Rectal smooth muscle tissue (tissue), 1 donor: ENCODE measurements at regions not wholly inside any gene's neighbourhood (a gene's known extent, or its start where the extent isn't known, plus 50 kb on each side); places are given as distances from the start of the nearest gene placed in this dataset.

Experiments used
- H3K27ac ChIP-seq: one replicate; pipeline ENCODE4 v1.7.0; 2013; ENCODE audit warnings: low read depth, low read length, inconsistent platforms
- H3K27me3 ChIP-seq: one replicate; pipeline ENCODE4 v1.7.0; 2013; ENCODE audit warnings: low read length; ENCODE audit not compliant: control insufficient read depth, insufficient read depth
- H3K36me3 ChIP-seq: one replicate; pipeline ENCODE4 v1.7.0; 2013; ENCODE audit warnings: low read length; ENCODE audit not compliant: control insufficient read depth, insufficient read depth
- H3K4me1 ChIP-seq: one replicate; pipeline ENCODE4 v1.7.0; 2013; ENCODE audit warnings: low read length; ENCODE audit not compliant: control insufficient read depth, insufficient read depth
- H3K4me3 ChIP-seq: one replicate; pipeline ENCODE4 v1.7.0; 2013; ENCODE audit warnings: low read length
- H3K9ac ChIP-seq: one replicate; pipeline ENCODE4 v1.7.0; 2013; ENCODE audit warnings: low read length

DNA sequence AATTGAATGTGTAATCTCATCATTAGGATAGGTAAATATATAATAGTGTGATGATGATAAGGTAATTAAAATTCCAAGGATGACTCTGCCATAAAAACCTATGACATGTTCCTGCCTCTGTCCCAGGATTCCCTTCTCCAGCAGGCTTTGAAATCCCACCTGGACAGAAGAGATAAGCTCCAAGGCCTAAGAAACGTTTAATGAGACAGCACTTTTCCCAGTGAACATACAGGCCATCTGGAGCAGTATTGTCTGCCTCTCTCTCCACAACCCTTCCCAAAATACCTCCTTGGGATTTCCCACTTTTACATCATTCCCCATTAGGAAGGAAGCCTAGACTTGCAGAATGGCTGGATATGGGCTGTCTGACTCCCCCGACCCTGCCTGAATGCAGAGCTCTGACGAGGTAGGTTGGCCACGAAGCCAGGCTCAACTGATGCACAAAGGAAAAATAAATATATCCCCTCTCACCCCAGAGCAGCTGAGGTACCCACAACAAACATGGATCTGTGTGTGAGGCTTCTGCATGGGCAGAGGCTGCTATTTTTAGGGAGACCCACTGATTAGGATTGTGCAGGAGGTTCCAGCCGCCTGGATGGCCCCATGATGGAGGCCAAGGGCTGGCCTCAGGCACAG lies 71.0 kb downstream of the TMPRSS5 start:
- no peak overlapping the region for H3K4me3 ChIP-seq
- no peak overlapping the region for H3K9ac ChIP-seq
- H3K36me3 ChIP-seq, result no peaks in the 10 kb centered on the region
- H3K27me3 ChIP-seq, result no peaks in the 10 kb centered on the region
- no peak overlapping the region for H3K27ac ChIP-seq
- H3K4me1 ChIP-seq, result no peaks in the 10 kb centered on the region

DNA sequence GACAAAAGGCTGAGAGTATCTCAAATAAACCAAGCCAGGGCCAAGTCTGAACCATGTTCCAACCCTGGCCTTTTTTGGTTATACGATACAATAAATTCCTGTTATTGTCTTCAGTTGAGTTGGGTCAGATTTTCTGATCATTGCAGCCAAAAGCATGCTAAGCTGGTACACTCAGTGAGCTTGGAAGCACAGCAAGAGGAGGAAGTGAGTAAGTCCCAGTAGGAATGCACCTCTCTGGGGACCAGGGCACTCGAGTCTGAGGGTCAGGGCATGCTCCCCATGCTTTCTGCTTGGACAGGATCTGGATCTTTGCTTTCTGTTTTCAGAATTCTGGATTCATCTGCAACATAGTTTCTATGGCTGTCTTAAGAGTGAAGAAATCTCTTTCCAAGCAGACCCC lies 73.1 kb downstream of the TMPRSS5 start:
- Histone ChIP-seq H3K4me3 (no peak overlapping the region), H3K27ac (no peak overlapping the region), H3K36me3 (no peaks in the 10 kb centered on the region), H3K4me1 (no peaks in the 10 kb centered on the region), H3K27me3 (no peaks in the 10 kb centered on the region), H3K9ac (no peak overlapping the region)

DNA sequence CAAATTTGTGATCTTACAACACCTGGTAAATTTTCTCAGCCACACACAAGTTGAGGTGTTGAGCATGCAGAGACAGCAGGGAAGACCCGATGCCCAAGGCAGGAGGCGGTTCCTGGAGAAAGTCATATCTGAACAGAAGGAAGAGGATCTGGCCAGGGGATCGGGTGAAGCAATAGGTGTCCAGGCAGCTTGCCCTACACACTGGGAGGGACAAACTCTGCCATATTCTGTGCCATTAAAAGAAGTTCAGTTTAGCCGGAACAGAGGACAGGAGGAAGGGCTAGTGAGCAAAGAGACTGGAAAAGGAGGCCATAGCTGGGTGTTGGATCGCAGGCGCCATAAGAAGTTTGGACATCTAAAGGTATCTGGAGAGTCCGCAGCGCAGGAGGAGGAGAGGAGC lies 76.5 kb downstream of the TMPRSS5 start:
- H3K27me3 ChIP-seq, result no peaks in the 10 kb centered on the region

DNA sequence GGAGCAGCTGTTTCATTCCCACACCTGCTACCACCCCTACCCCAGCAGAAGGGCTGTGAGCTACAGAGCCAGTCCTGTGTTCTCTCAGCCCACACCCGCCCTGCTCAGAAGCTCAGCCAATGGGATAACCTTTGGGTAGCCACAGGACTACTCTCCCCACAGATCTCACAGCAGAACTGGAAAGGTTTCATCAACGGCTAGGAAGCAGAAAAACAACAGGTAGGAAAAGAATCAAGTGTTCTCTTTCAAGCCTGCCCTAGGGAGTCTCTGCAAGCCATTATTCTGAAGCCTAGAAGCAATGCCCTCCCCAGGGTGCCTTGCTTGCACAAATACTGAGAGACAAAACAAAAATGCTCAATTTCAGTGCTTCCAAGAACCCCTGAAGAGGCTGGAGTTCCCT lies 77.2 kb downstream of the TMPRSS5 start:
- no peak overlapping the region for H3K4me3 ChIP-seq
- no peaks in the 10 kb centered on the region for H3K36me3 ChIP-seq
- no peaks in the 10 kb centered on the region for H3K4me1 ChIP-seq
- H3K9ac ChIP-seq, result no peak overlapping the region
- H3K27me3 ChIP-seq, result no peaks in the 10 kb centered on the region
- H3K27ac ChIP-seq, result no peak overlapping the region

More for the DNA sequence above, 76.5 kb downstream of the TMPRSS5 start:
- Histone ChIP-seq H3K4me3 (no peak overlapping the region), H3K36me3 (no peaks in the 10 kb centered on the region), H3K27ac (no peak overlapping the region), H3K4me1 (no peaks in the 10 kb centered on the region), H3K9ac (no peak overlapping the region)

DNA sequence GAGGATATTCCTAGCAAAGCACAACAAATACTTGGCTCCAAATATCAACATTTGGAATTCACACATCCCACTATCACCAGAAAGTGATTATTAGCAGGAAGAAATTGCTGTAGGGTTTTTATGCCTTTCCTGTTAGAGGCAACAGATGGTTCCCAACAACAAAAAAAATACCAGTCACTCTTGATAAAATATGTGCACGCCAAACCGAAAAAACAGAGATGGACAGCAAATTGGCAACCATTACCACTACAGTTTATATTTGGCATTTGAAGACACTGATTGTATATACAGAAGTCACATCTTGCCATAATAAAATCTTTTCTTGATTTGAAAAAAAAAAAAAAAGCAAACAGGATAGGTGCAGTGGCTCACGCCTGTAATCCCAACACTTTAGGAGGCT lies 78.2 kb downstream of the TMPRSS5 start:
- no peak overlapping the region for H3K4me3 ChIP-seq
- no peaks in the 10 kb centered on the region for H3K36me3 ChIP-seq
- H3K27me3 ChIP-seq, result no peaks in the 10 kb centered on the region

DNA sequence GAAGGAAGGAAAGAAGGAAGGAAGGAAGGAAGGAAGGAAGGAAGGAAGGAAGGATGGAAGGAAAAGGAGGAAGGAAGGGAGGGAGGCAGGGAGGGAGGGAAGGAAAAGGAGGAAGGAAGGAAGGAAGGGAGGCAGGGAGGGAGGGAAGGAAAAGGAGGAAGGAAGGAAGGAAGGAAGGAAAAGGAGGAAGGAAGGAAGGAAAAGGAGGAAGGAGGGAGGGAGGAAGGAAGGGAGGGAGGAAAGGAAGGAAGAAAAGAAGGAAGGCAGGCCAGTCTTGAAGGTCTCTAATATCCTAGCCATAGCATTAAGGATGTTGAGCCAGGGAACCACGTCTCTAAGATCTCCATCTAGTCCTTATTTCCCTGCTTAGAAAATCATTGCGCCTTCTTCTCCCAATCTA lies 78.8 kb downstream of the TMPRSS5 start:
- no peak overlapping the region for H3K4me3 ChIP-seq
- no peaks in the 10 kb centered on the region for H3K36me3 ChIP-seq
- no peaks in the 10 kb centered on the region for H3K27me3 ChIP-seq
- no peaks in the 10 kb centered on the region for H3K4me1 ChIP-seq
- H3K27ac ChIP-seq, result no peak overlapping the region
- no peak overlapping the region for H3K9ac ChIP-seq

More for the DNA sequence above, 78.2 kb downstream of the TMPRSS5 start:
- no peak overlapping the region for H3K9ac ChIP-seq
- H3K27ac ChIP-seq, result no peak overlapping the region
- no peaks in the 10 kb centered on the region for H3K4me1 ChIP-seq

DNA sequence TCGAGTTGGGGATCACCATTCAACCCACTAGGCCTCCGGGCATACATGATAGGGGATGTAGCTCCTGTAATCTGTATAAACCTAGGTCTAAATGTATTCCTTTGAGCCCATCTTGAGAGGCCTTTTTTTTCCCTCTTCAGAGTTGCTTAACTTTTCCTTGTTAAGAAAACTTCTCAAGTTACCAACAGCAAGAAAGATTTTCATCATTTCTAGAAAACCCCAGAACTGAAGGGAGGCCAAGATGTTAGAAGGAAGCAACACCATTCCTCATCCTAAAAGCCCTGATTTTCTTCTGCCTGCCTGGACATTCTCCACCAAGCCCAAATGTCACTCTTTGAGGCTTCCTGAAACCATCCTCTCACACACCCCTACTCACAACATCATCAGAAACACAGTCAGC lies 79.4 kb downstream of the TMPRSS5 start:
- H3K27ac ChIP-seq, result no peak overlapping the region
- no peak overlapping the region for H3K9ac ChIP-seq
- no peaks in the 10 kb centered on the region for H3K27me3 ChIP-seq
- H3K4me1 ChIP-seq, result no peaks in the 10 kb centered on the region
- H3K36me3 ChIP-seq, result no peaks in the 10 kb centered on the region
- H3K4me3 ChIP-seq, result no peak overlapping the region

DNA sequence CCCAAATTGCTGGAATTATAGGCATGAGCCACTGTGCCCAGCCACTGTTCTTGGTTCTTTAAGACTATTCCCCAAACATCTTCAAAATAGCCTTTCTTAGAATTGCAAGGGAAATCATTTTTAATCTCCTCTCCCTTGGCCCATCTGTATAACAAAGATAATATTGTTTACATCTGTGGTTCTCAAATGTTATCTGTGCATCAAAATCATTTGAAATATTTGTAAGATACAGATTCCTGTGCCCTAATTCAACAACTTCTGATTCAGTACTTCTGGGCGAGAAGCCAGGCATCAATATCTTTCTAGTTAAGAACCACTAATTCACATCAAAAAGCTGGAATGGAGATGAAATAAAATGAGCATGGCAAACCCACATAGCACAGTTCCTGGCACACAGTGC lies 83.0 kb downstream of the TMPRSS5 start:
- Histone ChIP-seq H3K4me3 (no peak overlapping the region), H3K27me3 (no peaks in the 10 kb centered on the region), H3K36me3 (no peaks in the 10 kb centered on the region), H3K4me1 (peaks cover 5% of the 10 kb centered on the region), H3K9ac (no peak overlapping the region), H3K27ac (no peak overlapping the region)

DNA sequence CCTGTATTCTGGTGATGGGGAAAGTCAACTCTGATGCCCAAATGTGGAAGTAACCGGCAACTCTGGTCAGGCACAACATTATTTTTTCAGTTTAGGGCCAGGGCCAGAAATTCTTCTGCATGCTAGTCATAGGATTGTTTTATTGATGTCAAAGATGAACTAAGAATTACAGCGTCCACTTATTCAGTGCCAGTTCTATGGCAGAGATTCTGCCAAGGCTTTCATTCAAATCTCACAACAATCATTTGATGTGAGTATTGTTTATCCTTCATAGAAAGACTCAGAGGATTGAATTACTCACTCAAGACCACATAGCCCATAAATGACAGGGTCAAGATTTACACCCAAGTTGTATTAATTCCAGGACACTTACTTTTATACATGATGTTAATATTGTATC lies 87.7 kb downstream of the TMPRSS5 start:
- H3K4me3 ChIP-seq, result no peak overlapping the region
- H3K27me3 ChIP-seq, result no peaks in the 10 kb centered on the region
- peaks cover 7% of the 10 kb centered on the region for H3K4me1 ChIP-seq
- peak overlapping the region; percentile 37 for H3K27ac ChIP-seq
- no peak overlapping the region for H3K9ac ChIP-seq
- H3K36me3 ChIP-seq, result no peaks in the 10 kb centered on the region

DNA sequence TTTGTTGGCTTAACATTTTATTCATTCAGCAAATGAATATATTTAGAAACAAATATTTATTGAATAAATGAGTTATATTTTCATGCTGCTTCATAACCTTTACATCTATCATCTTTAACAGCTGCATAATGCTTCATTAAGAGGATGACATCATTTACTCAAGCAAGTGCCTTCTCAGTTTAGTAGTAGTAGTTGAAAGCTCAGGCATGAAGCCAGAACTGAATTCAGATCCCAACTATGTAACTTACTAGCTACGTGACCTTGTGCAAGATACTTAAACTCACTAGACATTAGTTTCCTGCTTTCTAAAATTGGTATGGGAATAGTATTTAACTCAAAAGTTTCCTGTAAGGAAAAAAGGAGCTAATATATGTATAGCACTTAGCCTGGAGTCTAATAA lies 90.3 kb downstream of the TMPRSS5 start:
- Histone ChIP-seq H3K4me1 (peaks cover 7% of the 10 kb centered on the region), H3K9ac (no peak overlapping the region), H3K27ac (no peak overlapping the region), H3K36me3 (no peaks in the 10 kb centered on the region), H3K4me3 (no peak overlapping the region), H3K27me3 (no peaks in the 10 kb centered on the region)

DNA sequence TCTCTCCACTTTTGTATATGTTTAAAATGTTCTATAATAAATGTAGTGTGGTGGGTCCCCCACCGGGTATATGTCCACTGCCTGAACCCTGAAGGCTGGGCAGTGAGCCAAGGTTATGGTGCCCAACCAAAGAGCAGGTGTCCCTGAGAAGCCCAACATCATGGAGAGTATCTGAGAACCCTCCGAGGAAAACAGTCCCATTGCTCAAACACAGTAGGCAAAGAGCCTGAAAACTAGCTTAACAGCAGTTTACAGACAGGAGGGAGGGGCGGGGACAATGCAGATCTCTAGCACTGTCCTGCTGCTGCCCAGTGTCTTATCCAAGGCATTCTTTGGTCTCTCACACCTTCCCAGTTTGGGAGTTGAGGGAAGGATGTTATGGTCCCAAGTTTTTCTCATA lies 91.0 kb downstream of the TMPRSS5 start:
- no peak overlapping the region for H3K27ac ChIP-seq

DNA sequence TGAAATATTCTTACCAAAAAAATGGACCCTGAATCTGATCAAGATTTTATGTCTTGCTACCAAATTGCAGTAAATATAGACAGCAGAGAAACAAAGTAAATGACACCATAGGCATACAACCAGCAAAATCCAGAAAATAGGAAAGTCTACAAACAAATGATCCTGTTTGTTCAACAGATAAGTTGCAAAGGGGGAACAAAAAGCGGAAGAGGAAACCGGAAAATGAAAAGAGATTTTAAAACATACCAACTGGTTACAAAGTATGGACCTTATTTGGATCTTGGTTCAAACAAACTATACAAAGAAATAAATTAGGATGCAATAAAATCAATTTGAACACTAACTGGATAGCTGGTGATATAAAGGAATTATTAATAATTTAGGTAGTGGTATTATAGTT lies 92.0 kb downstream of the TMPRSS5 start:
- Histone ChIP-seq H3K9ac (no peak overlapping the region), H3K4me1 (peaks cover 7% of the 10 kb centered on the region), H3K36me3 (no peaks in the 10 kb centered on the region), H3K27me3 (no peaks in the 10 kb centered on the region), H3K4me3 (no peak overlapping the region), H3K27ac (no peak overlapping the region)

More for the DNA sequence above, 91.0 kb downstream of the TMPRSS5 start:
- no peak overlapping the region for H3K9ac ChIP-seq
- H3K36me3 ChIP-seq, result no peaks in the 10 kb centered on the region
- no peak overlapping the region for H3K4me3 ChIP-seq
- H3K27me3 ChIP-seq, result no peaks in the 10 kb centered on the region
- H3K4me1 ChIP-seq, result peaks cover 7% of the 10 kb centered on the region

DNA sequence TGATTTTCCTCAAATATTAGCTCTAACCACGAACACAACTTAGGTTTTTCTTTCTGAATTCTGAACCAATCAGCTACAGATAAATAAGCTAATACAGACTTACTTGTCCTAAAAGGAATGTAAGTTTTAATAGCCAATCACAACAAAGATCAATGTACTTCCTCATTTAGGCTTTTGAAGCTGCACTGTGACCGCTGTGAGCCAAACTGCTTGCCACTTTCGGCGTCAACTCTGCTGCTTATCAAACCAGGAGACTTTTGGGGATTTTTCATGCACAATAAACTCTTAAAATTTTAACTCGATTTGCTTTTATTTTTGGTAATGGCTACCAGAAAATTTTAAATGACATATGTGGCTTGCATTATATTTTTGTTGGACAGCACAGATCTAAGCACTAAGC lies 92.5 kb downstream of the TMPRSS5 start:
- Histone ChIP-seq H3K9ac (no peak overlapping the region), H3K36me3 (no peaks in the 10 kb centered on the region), H3K4me1 (peaks cover 4% of the 10 kb centered on the region), H3K27me3 (no peaks in the 10 kb centered on the region), H3K4me3 (no peak overlapping the region), H3K27ac (no peak overlapping the region)
